ENCODE measurements at regions not wholly inside any gene's neighbourhood (a gene's known extent, or its start where the extent isn't known, plus 50 kb on each side); places are given as distances from the start of the nearest gene placed in this dataset.

- no peak overlapping the region for H3K27ac ChIP-seq (ENCODE audit: low read length)
- H3F3A ChIP-seq (ENCODE audit: insufficient read depth, low read length, poor library complexity, severe bottlenecking) = no peaks in the 10 kb centered on the region
- H4K20me1 ChIP-seq (ENCODE audit: insufficient read depth) = no peaks in the 10 kb centered on the region
- no peak for TF ChIP-seq POLR2AphosphoS5 (IDR thresholded peaks at IDR 0.05)
- no peak for TF ChIP-seq EZH2 (IDR thresholded peaks at IDR 0.05; ENCODE audit: borderline replicate concordance, insufficient read depth, low read length, poor library complexity, severe bottlenecking)
- no peak for TF ChIP-seq SMC3 (conservative IDR thresholded peaks at IDR 0.05; ENCODE audit: poor library complexity)
- TF ChIP-seq CTCF (IDR thresholded peaks at IDR 0.05; ENCODE audit: poor library complexity, severe bottlenecking) = no peak
- TF ChIP-seq REST (IDR thresholded peaks at IDR 0.05; ENCODE audit: borderline replicate concordance) = no peak
- no peak for TF ChIP-seq TAF1 (IDR thresholded peaks at IDR 0.05; ENCODE audit: low read depth)
- no peak for TF ChIP-seq EP300 (conservative IDR thresholded peaks at IDR 0.05; ENCODE audit: poor library complexity, severe bottlenecking)
- no peak for TF ChIP-seq MXI1 (conservative IDR thresholded peaks at IDR 0.05; ENCODE audit: poor library complexity, severe bottlenecking)
- TF ChIP-seq RAD21 (conservative IDR thresholded peaks at IDR 0.05) = no peak
- no peaks in the 10 kb centered on the region for H3K36me3 ChIP-seq (ENCODE audit: insufficient read depth, low read length)
- no peaks in the 10 kb centered on the region for H3K27me3 ChIP-seq (ENCODE audit: insufficient read depth, low read depth, low read length)
- no peak overlapping the region for H3K4me2 ChIP-seq (ENCODE audit: low read length)
- H3K9me3 ChIP-seq (ENCODE audit: low read length) = peaks cover 9% of the 10 kb centered on the region
- no peaks in the 10 kb centered on the region for H3K9me2 ChIP-seq (ENCODE audit: insufficient read depth, low read length)
- no peak overlapping the region for H2AFZ ChIP-seq (ENCODE audit: low read depth, low read length)
- H3K9ac ChIP-seq (ENCODE audit: low read length) = no peak overlapping the region
- no peak overlapping the region for H3K4me3 ChIP-seq (ENCODE audit: low read length)
- no peaks in the 10 kb centered on the region for H3K79me2 ChIP-seq (replicated peaks; ENCODE audit: insufficient read depth, low read length)
Measured at GRCh38 chr14:25615174-25615573, 565.2 kb upstream of the STXBP6 start.

- no peaks in the 10 kb centered on the region for H3K9me2 ChIP-seq (ENCODE audit: insufficient read depth, low read length)
- peak; percentile 64 for TF ChIP-seq SMC3 (conservative IDR thresholded peaks at IDR 0.05; ENCODE audit: poor library complexity)
- no peak for TF ChIP-seq EZH2 (IDR thresholded peaks at IDR 0.05; ENCODE audit: borderline replicate concordance, insufficient read depth, low read length, poor library complexity, severe bottlenecking)
- no peak for TF ChIP-seq MXI1 (conservative IDR thresholded peaks at IDR 0.05; ENCODE audit: poor library complexity, severe bottlenecking)
- no peak for TF ChIP-seq EP300 (conservative IDR thresholded peaks at IDR 0.05; ENCODE audit: poor library complexity, severe bottlenecking)
- no peak for TF ChIP-seq POLR2AphosphoS5 (IDR thresholded peaks at IDR 0.05)
- no peak for TF ChIP-seq REST (IDR thresholded peaks at IDR 0.05; ENCODE audit: borderline replicate concordance)
- no peak for TF ChIP-seq TAF1 (IDR thresholded peaks at IDR 0.05; ENCODE audit: low read depth)
- TF ChIP-seq RAD21 (conservative IDR thresholded peaks at IDR 0.05) = peak; percentile 72
- TF ChIP-seq CTCF (IDR thresholded peaks at IDR 0.05; ENCODE audit: poor library complexity, severe bottlenecking) = peak; percentile 68
- no peaks in the 10 kb centered on the region for H3K36me3 ChIP-seq (ENCODE audit: insufficient read depth, low read length)
- H3K9me3 ChIP-seq (ENCODE audit: low read length) = no peaks in the 10 kb centered on the region
- H3K9ac ChIP-seq (ENCODE audit: low read length) = no peak overlapping the region
- H3K4me2 ChIP-seq (ENCODE audit: low read length) = no peak overlapping the region
- no peak overlapping the region for H2AFZ ChIP-seq (ENCODE audit: low read depth, low read length)
- H3K79me2 ChIP-seq (replicated peaks; ENCODE audit: insufficient read depth, low read length) = no peaks in the 10 kb centered on the region
- no peak overlapping the region for H3K27ac ChIP-seq (ENCODE audit: low read length)
- no peaks in the 10 kb centered on the region for H3F3A ChIP-seq (ENCODE audit: insufficient read depth, low read length, poor library complexity, severe bottlenecking)
- H4K20me1 ChIP-seq (ENCODE audit: insufficient read depth) = no peaks in the 10 kb centered on the region
- H3K27me3 ChIP-seq (ENCODE audit: insufficient read depth, low read depth, low read length) = no peaks in the 10 kb centered on the region
- H3K4me3 ChIP-seq (ENCODE audit: low read length) = no peak overlapping the region
Measured at GRCh38 chr14:25607192-25607591, 557.2 kb upstream of the STXBP6 start.
